SK-N-SH (cell line): ENCODE measurements at regions not wholly inside any gene's neighbourhood (a gene's known extent, or its start where the extent isn't known, plus 50 kb on each side); places are given as distances from the start of the nearest gene placed in this dataset.

ENCODE experiments used
- CHD2 ChIP-seq: fragments of 150-350 bp; IDR thresholded peaks from 2 replicates; pipeline ENCODE4 v1.6.1; 2018; ENCODE audit warnings: low read length; ENCODE audit not compliant: partially characterized antibody
- EZH2phosphoT487 ChIP-seq: fragments of 200-600 bp; sonication (generic); IDR thresholded peaks from 2 replicates; pipeline ENCODE4 v1.6.1; 2017; ENCODE audit warnings: low read depth, mixed run types, mild to moderate bottlenecking, antibody characterized with exemption, moderate library complexity, borderline replicate concordance
- FOXJ3 ChIP-seq: sonication (generic); formaldehyde crosslinking; IDR thresholded peaks from 2 replicates; pipeline ENCODE4 v1.5.1; 2020; ENCODE audit warnings: mild to moderate bottlenecking, missing genetic modification reagents
- GABPA ChIP-seq: IDR thresholded peaks from 2 replicates; pipeline ENCODE4 v1.4.0; 2012; ENCODE audit warnings: low read depth, mild to moderate bottlenecking
- RAD21 ChIP-seq: IDR thresholded peaks from 2 replicates; pipeline ENCODE4 v1.6.1; 2012; ENCODE audit warnings: mild to moderate bottlenecking, low read length
- TF ChIP-seq, protein P1 (sequence below): IDR thresholded peaks from 2 replicates; pipeline ENCODE4 v1.6.1; 2012; ENCODE audit warnings: mild to moderate bottlenecking, low read depth, low read length, moderate library complexity
- TF ChIP-seq, protein P2 (sequence below): fragments of 200-600 bp; sonication (generic); IDR thresholded peaks from 2 replicates; pipeline ENCODE4 v1.6.1; 2017; ENCODE audit warnings: antibody characterized with exemption, mild to moderate bottlenecking, moderate library complexity

DNA sequence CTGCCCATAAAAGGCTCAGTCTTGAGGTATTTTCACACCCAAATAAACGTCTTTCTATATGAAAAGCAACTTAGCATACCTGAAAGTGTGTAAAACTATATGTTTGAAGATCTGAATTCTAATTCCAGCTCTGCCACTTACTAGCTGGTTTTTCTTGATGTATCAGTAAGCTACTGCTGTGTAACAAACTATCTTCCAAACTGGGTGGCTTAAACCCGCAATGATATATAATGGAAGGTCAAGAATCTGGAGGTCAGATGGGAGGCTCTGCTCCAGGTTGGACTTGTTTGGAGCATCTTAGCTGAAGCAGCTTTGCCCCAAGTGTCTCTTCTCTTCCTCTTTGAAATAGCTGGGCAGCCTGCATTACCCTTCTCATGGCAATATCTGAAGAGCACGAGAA is 164.3 kb upstream of the IRX5 start:
- TF ChIP-seq, protein P1, sequence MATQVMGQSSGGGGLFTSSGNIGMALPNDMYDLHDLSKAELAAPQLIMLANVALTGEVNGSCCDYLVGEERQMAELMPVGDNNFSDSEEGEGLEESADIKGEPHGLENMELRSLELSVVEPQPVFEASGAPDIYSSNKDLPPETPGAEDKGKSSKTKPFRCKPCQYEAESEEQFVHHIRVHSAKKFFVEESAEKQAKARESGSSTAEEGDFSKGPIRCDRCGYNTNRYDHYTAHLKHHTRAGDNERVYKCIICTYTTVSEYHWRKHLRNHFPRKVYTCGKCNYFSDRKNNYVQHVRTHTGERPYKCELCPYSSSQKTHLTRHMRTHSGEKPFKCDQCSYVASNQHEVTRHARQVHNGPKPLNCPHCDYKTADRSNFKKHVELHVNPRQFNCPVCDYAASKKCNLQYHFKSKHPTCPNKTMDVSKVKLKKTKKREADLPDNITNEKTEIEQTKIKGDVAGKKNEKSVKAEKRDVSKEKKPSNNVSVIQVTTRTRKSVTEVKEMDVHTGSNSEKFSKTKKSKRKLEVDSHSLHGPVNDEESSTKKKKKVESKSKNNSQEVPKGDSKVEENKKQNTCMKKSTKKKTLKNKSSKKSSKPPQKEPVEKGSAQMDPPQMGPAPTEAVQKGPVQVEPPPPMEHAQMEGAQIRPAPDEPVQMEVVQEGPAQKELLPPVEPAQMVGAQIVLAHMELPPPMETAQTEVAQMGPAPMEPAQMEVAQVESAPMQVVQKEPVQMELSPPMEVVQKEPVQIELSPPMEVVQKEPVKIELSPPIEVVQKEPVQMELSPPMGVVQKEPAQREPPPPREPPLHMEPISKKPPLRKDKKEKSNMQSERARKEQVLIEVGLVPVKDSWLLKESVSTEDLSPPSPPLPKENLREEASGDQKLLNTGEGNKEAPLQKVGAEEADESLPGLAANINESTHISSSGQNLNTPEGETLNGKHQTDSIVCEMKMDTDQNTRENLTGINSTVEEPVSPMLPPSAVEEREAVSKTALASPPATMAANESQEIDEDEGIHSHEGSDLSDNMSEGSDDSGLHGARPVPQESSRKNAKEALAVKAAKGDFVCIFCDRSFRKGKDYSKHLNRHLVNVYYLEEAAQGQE = no peak
- TF ChIP-seq, protein P2, sequence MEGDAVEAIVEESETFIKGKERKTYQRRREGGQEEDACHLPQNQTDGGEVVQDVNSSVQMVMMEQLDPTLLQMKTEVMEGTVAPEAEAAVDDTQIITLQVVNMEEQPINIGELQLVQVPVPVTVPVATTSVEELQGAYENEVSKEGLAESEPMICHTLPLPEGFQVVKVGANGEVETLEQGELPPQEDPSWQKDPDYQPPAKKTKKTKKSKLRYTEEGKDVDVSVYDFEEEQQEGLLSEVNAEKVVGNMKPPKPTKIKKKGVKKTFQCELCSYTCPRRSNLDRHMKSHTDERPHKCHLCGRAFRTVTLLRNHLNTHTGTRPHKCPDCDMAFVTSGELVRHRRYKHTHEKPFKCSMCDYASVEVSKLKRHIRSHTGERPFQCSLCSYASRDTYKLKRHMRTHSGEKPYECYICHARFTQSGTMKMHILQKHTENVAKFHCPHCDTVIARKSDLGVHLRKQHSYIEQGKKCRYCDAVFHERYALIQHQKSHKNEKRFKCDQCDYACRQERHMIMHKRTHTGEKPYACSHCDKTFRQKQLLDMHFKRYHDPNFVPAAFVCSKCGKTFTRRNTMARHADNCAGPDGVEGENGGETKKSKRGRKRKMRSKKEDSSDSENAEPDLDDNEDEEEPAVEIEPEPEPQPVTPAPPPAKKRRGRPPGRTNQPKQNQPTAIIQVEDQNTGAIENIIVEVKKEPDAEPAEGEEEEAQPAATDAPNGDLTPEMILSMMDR = no peak
- no peak for TF ChIP-seq GABPA
- TF ChIP-seq EZH2phosphoT487 = no peak
- TF ChIP-seq FOXJ3 (CRISPR knock-in tag) = no peak
- no peak for TF ChIP-seq RAD21
- no peak for TF ChIP-seq CHD2
